HG03575 (cell line): ENCODE measurements at regions not wholly inside any gene's neighbourhood (a gene's known extent, or its start where the extent isn't known, plus 50 kb on each side); places are given as distances from the start of the nearest gene placed in this dataset.

Source experiments
- ATAC-seq: cut with Tn5 transposase; IDR thresholded peaks from one replicate; pipeline ENCODE4 v1.9.1; 2021; ENCODE audit not compliant: unreplicated experiment, insufficient number of reproducible peaks, low FRiP score; ENCODE audit errors: extremely low read depth

DNA sequence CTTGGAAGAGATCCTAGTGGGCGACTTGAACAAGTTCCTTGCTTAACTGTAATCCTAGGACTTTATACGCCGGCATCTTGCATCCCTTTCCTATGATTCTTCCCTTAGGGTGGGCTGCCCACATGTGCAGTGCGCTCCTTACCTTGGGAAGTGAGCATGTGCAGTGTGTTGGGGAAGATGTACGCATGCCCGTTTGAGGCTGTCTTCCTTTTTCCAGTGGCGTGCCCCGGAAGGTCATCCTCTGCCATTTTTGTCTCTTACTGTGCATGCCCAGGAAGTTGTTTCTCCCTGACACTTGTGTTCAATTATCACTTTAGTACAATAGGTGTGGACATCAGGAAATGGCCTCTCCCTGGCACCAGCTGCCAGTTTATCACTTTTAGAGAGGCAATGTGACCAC lies 936.5 kb downstream of the TBC1D22A start:
- no peak for ATAC-seq

DNA sequence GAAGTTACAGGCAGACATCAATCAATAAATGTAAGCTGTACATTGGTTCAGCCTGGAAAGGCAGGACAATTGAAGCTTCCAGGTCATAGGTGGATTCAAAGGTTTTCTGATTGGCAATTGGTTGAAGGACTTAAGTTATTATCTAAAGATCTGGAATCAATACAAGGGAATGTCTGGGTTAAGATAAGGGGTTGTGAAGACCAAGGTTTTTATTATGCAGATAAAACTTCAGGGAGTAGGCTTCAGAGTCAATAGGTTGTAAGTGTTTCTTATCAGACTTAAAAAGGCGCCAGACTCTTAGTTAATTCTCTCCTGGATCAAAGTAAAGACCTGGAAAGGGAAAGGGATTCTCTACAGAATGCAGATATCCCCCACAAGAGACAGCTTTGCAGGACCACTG lies 935.4 kb downstream of the TBC1D22A start:
- ATAC-seq = no peak

DNA sequence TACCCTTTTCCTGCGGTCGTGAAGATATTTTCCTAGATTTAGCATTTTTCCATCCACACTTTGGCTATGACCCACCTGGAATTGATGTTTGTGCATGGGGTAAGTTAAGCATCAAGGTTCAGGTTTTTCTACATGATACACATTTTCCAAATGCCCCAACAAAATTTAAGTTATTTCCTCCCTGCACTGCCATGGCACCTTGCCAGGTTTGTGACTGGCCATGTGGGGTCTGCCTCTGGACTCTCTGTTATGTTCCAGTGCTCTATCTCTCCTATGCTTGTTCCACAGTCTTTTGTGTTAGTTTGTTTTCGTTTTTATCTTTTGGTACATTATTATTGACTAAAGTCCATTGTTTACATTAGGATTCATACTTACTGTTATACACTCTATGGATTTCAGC lies 934.3 kb downstream of the TBC1D22A start:
- no peak for ATAC-seq

DNA sequence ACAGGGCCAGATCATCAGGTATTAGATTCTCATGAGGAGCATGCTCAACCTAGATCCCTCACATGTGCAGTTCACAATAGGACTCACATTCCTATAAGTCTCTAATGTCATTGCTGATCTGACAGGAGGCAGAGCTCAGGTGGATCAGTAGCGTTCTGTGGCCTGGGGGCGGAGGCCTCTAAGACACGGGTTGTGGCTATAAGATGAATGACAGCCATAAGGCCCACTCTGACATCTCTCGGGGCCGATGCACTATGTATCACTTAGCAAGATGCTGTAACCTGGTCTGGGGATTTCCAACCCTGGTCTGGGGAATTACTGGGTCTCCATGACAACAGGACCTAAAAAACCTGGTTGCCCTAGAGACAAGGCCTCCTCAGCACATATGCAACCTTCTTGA lies 932.7 kb downstream of the TBC1D22A start:
- ATAC-seq = no peak

DNA sequence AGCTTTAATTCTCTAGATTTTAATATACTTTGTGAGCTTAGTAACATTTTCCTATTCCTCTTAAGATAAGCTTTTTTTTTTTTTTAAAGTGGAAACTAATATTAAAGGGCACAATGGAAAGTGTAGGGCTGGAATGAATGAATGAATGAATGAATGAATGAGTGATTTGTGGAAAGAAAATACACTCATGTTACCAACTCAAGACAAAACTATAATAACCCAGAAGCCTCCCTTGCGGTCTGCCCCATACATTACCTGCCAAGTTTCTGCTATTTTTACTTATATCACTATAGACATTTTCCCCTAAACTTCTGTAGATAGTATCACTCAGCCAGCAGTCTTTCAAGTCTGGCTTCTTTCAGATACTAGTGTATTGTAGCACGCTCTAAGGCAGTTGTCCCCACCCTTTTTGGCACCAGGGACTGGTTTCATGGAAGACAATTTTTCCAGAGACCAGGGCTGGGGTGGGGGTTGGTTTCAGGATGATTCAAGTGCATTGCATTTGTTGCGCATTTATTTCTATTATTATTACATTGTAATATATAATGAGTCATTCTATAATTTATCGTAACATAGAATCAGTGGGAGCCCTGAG lies 932.2 kb downstream of the TBC1D22A start:
- no peak for ATAC-seq

DNA sequence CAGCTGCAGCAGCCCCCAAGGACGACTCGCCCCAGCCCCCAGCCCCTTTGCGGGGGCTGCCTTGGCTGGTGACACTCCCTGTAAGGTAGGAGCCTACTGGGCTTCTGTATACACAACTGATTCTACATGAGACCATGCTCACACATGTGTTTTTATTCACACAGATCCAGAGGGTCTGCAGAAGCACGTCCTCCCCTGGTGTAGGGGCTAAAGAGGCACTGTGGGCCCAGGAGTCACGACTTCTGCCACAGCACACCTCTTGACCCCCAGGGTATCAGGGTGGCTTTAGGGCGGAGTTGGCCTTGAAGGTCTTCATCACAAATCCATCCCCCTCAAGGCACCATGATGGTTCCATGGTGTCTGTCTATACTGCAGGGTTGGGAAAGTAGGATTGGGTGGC lies 931.2 kb downstream of the TBC1D22A start:
- no peak for ATAC-seq

DNA sequence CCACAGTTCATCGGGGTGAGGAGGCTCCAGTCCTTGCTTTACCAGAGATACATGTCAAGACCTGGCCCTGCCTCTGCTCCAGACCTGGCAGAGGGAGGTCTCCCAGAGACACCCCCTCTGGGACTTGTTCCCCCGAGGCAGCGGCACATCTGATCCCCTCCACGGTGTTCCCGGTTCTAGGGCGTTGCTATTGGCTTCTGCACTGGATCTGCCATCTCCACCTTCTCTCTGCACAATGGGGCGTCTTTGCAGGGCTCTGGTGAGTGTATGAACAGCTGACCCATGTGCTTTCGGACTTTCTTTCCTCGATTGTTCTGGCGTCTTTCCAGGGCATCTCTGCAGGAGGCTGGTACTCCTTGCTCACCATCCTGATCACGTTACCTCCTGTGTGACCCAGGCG lies 930.4 kb downstream of the TBC1D22A start:
- ATAC-seq = no peak

DNA sequence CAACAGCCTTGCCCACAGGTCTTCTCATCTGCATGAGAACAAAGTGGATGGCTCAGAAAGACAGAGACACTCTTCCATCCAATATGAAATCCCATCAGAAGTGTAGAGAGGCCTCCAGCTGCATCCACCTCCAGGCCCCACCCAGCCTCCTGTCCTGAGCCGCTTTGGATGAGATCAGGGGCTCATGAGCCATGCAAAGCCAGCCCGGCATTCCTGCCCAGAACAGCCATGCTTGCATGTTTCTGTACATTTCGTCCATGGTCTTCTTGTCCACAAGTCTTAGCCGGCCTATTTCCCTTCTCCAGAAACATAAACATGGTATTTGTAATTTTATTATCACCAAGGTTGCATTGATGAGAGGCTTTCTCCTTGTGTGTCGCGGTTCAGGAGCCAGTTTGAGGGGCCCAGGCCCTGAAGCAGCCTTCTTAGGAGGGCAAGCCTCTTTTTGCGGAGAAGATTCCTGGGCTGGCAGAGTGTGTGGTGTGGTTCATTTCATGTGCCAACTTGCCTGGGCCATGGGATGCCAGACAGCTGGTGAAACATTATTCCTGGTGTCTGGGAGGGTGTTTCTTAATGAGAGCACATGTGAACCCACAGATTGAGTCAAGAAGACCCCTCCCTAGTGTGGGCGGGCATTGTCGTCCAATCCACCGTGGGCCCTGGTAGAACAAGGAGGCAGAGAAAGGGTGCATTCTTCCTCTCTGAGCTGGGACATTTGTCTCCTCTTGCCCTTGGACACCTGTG lies 928.9 kb downstream of the TBC1D22A start:
- no peak for ATAC-seq

DNA sequence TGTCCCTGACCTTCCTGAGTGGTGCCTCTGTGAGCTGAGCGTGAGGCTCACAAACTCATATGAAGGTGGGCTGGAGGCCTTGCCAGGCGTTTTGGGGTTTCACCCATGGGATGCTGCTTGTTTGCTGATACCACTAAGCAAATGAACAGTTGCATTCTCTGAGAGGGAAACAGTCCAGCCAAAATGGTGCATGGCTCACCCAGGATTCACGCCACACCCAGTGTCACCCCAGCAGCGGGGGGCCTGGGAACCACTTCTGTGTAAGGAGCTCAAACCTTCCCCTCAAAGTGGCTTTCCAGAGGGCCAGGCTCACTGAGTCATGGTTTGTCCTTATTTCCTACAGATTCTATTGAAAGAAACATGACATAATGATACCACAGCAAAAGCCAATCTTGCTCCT lies 928.1 kb downstream of the TBC1D22A start:
- ATAC-seq = no peak

DNA sequence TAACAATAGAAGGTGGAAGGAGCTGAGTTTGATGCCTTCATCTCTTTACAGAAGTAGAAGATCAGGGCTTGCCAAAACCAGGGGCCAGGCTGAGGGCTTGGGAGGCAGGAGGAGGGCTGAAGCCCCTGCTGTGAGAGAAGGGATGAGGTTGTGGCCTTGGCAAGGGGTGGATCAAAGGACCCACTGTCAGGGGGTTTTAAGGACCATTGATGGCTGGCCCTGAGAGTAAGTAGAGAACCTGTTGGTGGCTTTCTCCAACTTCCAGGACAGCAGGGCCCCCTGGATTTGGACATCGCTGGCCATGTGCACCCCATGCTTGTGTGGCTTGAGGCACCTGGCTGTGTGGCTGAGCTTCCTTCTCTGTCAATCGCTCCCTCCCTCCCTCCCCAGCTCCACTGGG lies 927.7 kb downstream of the TBC1D22A start:
- ATAC-seq = no peak

DNA sequence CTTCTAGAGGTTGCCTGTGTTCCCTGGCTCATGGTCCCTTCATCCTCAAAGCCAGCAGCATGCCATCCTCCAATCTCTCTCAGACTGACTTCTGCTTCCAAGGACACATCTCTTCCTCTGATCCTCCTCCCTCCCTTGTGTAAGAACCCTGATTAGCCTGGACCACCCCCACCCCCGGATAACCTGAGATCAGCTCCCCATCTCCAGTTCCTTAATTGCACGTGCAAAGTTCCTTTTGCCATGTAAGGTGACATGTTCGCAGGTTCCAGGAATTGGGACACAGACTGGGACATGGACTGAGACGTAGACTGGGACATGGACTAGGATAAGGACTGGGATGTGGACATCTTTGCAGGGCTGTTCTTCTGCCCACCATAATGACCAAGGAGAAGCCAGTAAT lies 925.3 kb downstream of the TBC1D22A start:
- ATAC-seq = no peak

DNA sequence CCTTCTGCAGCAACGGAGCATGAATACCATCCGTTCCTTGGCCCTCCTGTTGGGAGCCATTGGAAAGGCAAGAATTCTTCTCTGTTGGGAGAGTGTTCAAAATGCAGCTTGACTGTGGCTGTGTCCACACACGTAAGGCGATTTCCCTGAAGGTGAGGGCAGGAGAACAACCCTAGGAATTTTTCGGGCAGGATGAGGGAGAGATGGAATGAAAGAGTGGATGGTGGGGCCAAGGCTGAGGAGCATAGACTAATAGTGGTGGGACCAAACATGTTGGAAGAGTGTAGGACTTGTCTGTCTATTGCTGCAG lies 924.9 kb downstream of the TBC1D22A start:
- no peak for ATAC-seq

DNA sequence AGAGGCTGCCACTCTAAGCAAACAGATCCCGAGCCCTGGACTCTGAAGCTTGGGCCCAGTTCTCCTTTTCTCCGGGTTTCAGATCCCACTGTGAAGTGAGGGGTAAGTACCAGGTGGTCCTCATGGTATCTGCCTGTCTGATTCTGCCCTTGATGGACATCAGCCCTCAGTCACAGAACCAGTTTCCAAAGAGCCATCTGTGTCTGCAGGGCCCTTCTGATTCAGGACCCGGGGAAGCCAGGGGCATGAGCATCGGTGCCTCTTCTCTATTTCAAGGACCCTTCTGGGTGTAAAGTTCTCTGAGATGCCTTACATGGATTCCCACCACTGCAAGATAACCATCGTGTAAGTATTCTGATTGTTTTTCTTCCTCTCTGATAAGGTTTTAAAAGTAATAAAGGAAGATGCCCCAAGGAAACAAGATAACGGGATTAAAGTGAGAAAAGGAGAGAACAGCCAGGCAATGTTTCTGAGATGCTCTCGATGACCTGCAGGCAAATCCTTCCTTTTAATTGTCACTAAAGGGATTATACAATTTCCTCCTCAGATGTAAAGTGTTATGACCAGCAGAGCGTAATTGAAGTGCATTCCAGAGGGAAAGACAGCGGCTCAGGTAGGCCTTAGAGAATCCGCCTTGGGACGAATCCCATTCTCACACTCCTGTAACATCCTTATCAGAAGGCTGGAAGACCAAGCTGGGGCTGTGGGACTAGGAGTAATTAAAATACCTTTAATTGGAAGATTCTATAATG lies 924.3 kb downstream of the TBC1D22A start:
- ATAC-seq = no peak

DNA sequence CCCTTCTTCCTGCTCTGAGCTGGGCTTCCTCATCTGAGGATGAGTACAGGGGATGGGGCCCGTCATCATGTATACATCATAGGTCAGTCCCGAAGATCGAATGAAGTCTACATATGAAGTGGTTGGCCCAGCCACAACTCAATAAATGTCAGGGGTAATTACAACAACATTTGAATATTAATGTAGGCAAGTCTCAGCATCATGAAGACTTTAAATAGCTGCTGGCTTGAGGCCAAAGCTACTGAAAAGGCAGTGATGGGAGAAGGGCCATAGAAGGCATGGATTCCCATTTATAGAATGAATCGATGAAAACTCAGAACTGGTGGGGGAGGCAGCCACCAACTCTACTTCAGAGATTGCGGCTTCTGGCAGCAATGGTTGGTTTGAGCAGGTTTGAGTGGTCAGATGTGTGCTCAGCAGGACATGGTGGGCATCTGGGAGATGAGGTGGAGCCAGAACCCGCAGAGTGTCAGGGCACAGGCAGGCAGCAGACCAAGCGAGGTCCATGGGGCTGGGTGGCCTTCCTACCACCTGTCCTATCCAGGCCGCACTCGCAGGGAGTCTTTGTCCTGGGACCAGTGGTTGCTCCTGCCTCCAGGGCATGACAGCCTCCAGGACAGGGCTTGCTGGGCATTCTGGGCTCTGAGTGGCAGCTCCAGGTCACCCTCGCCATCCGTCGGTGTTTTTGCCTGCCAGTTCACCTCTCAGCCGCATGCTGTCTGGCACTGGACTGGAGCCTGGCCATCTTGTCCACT lies 919.1 kb downstream of the TBC1D22A start:
- ATAC-seq = no peak

DNA sequence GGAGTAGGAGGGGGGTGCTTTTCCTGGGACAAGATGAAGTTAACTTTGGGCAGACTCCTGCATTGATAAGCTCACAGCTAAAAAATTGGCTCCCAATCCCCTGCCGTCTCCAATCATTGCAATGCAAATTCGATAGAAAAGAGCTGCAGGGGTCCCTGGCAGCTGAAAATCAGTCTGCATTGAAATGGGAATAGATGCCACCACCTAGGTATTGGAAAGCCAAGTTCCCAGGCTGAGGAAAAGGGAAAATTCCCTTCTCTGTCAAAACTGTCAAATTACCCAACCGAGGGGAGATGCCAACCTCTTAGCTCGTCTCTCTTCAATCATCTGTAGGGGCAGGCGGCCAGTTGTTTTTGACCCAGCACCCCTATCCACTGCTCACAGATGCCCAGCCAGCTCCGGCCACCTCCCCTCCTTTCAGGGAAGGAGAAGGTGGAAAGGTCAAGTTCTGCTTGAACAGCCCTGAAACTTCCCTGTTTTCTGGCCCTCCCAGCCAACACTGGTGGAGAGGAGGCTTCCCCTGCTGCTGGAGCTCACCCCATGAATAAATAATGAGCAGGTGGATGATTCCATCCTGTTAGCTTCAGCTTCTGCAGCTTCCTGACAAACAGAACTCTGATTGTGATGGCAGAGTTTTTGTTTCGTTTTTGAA lies 916.3 kb downstream of the TBC1D22A start:
- ATAC-seq = no peak

DNA sequence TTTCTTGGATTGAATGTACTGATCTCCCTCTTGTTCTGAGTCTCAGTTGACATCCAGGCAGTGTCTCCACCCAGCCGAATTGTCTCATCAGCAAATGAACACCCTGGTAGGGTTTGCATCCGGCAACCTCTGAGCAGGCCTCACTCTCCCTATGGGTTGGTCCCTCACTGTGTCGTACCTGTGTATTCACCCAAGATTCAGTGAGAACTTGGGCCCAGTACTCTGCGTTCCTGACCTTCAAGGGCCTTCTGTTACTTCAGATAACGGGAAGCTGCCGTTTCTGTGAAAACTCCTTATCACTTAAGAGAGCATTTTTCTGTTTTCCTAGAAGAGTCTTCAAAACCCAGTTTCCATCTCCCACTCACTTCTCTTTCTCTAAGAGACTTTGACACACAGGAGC lies 915.6 kb downstream of the TBC1D22A start:
- no peak for ATAC-seq

DNA sequence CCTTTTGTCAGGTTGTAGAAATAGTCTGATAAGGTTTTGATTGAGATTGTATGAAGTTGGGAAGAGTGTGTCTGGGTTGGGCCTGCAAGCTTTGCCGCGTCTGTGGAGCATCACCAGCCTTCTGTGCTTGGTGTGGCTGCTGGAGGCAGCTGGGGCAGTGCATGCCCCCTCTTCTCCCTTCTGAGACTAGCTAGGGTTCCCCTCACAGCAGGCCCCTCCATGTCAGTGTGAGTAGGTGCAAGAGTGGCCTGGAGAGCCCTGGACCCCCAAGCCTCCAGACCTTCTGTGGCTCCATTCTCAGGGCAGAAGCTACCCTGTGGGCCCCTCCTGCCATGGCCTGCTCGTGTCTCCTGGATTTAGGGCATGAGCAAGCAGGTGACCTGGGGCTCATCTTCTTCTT lies 914.2 kb downstream of the TBC1D22A start:
- no peak for ATAC-seq

DNA sequence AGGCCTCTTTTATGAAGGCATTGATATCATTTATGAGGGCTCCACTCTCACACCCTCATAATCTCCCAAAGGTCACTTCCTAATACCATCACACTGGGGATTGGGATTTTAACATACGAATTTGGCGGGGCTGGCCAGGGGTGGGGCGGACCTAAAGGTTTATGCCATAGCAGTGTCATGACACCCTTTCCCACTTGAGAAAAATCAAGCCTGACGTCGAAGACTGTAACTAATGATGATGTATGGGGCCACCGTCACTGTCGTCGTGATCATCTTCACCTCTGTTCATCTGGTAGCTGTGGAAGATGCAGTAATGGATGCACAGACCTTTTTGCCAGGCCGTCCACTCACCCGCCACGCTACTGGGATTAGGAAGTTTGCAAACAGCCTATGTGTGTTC lies 912.1 kb downstream of the TBC1D22A start:
- ATAC-seq = no peak

DNA sequence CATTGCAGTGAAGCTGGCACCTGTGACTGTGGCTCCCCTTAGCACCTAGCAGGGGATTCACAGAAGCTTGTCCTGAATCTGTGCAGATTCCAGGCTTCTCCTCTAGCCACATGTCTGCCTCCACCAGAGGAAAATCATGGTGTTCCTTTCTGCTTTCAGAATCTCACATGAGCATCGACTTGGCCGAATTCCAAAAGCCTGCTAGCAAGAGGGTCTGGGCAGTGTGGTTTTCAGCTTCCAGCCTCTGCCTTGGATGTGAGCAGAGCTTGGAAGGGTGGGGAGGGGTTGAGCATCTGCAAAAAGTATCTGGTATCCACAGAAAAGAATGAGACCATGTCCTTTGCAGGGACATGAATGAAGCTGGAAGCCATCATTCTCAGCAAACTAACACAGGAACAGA lies 911.1 kb downstream of the TBC1D22A start:
- no peak for ATAC-seq
